GM19238 (cell line): ENCODE measurements at regions not wholly inside any gene's neighbourhood (a gene's known extent, or its start where the extent isn't known, plus 50 kb on each side); places are given as distances from the start of the nearest gene placed in this dataset.
"Not testable (repeated sequence)": the region's sequence is repeated elsewhere in the genome, so short reads cannot be mapped to it uniquely, and the experiment has no call there.

Experiments used
- DNase-seq: peaks from one replicate; pipeline ENCODE4 v3.0.0; 2011; ENCODE audit warnings: low spot score; ENCODE audit not compliant: insufficient read length

GRCh38 chr12:92432724-92433441 is 269.9 kb upstream of the PLEKHG7 start:
- DNase-seq = no peak

- DNase-seq = no peak
Measured at GRCh38 chr12:92431146-92431545, 271.6 kb upstream of the PLEKHG7 start.

GRCh38 chr12:92426332-92426731 is 276.5 kb upstream of the PLEKHG7 start:
- no peak for DNase-seq

GRCh38 chr12:92425165-92425564 is 277.6 kb upstream of the PLEKHG7 start:
- DNase-seq = no peak

- no peak for DNase-seq
Measured at GRCh38 chr12:92424338-92424737, 278.5 kb upstream of the PLEKHG7 start.

GRCh38 chr12:92421701-92422100 is 276.1 kb upstream of the BTG1 start:
- DNase-seq = no peak

- no peak for DNase-seq
Measured at GRCh38 chr12:92421042-92421441, 275.4 kb upstream of the BTG1 start.

- DNase-seq = no peak
Measured at GRCh38 chr12:92419201-92419600, 273.6 kb upstream of the BTG1 start.

- no peak for DNase-seq
Measured at GRCh38 chr12:92418381-92418780, 272.7 kb upstream of the BTG1 start.

GRCh38 chr12:92417373-92417772 is 271.7 kb upstream of the BTG1 start:
- DNase-seq = no peak

GRCh38 chr12:92416385-92416812 is 270.8 kb upstream of the BTG1 start:
- no peak for DNase-seq

GRCh38 chr12:92414170-92415070 is 268.8 kb upstream of the BTG1 start:
- DNase-seq = no peak

GRCh38 chr12:92413286-92413685 is 267.6 kb upstream of the BTG1 start:
- DNase-seq = no peak

GRCh38 chr12:92412856-92413255 is 267.2 kb upstream of the BTG1 start:
- no peak for DNase-seq

GRCh38 chr12:92411687-92412086 is 266.0 kb upstream of the BTG1 start:
- no peak for DNase-seq

- DNase-seq = no peak
Measured at GRCh38 chr12:92408072-92408900, 262.6 kb upstream of the BTG1 start.

- not testable (repeated sequence) for DNase-seq
Measured at GRCh38 chr12:92406404-92407070, 260.9 kb upstream of the BTG1 start.

GRCh38 chr12:92405801-92406251 is 260.2 kb upstream of the BTG1 start:
- DNase-seq = not testable (repeated sequence)

- no peak for DNase-seq
Measured at GRCh38 chr12:92404921-92405320, 259.3 kb upstream of the BTG1 start.

- DNase-seq = no peak
Measured at GRCh38 chr12:92404259-92404894, 258.7 kb upstream of the BTG1 start.
